Peyer's patch (tissue), 4 donors: ENCODE measurements at regions not wholly inside any gene's neighbourhood (a gene's known extent, or its start where the extent isn't known, plus 50 kb on each side); places are given as distances from the start of the nearest gene placed in this dataset.

Experiments used
- DNase-seq, 3 donors: peaks; one replicate each; pipeline ENCODE4 v3.0.0-alpha.2; 2017 to 2019
- H3K27ac ChIP-seq, 4 donors: fragments of 200-600 bp; sonication (generic); one replicate each; pipeline ENCODE4 v1.5.1; 2016 to 2019
- H3K27me3 ChIP-seq, 2 donors: fragments of 200-600 bp; sonication (generic); one replicate each; pipeline ENCODE4 v1.5.1; 2019
- H3K36me3 ChIP-seq, 3 donors: fragments of 200-600 bp; sonication (generic); one replicate each; pipeline ENCODE4 v1.5.1; 2016 to 2019
- H3K4me1 ChIP-seq, 4 donors: fragments of 200-600 bp; sonication (generic); one replicate each; pipeline ENCODE4 v1.5.1; 2016 to 2019
- H3K4me3 ChIP-seq, 4 donors: fragments of 200-600 bp; sonication (generic); 1 replicate in 3 of 4; 2 replicates in 1 of 4; pipeline ENCODE4 v1.5.1; 2016 to 2019; ENCODE audit warnings: mild to moderate bottlenecking in 1 of 4
- H3K9me3 ChIP-seq, 4 donors: fragments of 200-600 bp; sonication (generic); one replicate each; pipeline ENCODE4 v1.5.1; 2016 to 2019; ENCODE audit warnings: mild to moderate bottlenecking in 1 of 4
- POLR2A ChIP-seq, 2 donors: fragments of 450-650 bp; IDR thresholded peaks; one replicate each; pipeline ENCODE4 v1.5.1; 2017; ENCODE audit warnings: antibody characterized with exemption in 2 of 2, mild to moderate bottlenecking in 2 of 2, moderate library complexity in 2 of 2
- TF ChIP-seq, protein P1 (sequence below), 6 experiments: fragments of 450-650 bp in 4 of 6; fragments of 200-600 bp in 2 of 6; sonication (generic) in 1 of 6; IDR thresholded peaks; one replicate each; pipeline ENCODE4 v1.5.1; 2017 to 2019; ENCODE audit warnings: antibody characterized with exemption in 6 of 6, mild to moderate bottlenecking in 3 of 6, moderate library complexity in 1 of 6

DNA sequence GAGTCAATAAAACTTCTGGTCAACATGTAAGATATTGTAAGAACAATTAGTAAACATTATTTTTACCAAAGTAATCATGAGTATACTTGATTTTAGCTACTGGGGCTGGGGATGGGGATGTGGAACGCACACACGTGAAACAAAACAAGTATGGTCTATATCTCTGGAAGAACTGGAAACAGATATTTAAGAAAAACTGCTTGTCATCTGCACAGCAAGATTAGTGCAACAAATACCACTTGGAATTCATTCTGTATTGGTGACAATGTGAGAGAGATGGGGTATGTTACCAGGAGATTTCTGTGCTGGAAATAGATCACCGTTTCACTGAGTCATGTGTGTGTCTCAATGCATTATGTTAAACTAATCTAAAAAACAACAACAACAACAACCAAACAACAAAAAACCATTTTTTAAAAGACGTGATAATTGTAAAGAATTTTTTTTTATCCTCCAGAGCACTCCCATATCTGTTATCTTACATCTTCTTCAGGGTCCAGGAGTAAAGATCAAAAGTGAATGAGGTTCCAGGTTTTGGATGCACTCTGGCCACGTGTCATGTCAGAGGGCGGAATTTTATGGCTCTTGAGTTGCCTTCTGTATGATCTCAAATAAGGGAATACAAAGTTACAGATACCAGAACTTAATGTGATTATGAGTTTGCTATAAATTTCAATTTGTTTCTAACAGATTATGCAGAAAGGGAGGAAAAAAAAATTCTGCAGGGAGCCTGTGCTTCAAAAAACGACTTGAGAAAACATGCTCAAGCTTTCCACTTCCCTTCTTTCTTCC is 153.0 kb downstream of the BBOX1 start:
- no peaks in the 10 kb centered on the region for H3K9me3 ChIP-seq
- H3K4me1 ChIP-seq = no peaks in the 10 kb centered on the region
- TF ChIP-seq, protein P1, sequence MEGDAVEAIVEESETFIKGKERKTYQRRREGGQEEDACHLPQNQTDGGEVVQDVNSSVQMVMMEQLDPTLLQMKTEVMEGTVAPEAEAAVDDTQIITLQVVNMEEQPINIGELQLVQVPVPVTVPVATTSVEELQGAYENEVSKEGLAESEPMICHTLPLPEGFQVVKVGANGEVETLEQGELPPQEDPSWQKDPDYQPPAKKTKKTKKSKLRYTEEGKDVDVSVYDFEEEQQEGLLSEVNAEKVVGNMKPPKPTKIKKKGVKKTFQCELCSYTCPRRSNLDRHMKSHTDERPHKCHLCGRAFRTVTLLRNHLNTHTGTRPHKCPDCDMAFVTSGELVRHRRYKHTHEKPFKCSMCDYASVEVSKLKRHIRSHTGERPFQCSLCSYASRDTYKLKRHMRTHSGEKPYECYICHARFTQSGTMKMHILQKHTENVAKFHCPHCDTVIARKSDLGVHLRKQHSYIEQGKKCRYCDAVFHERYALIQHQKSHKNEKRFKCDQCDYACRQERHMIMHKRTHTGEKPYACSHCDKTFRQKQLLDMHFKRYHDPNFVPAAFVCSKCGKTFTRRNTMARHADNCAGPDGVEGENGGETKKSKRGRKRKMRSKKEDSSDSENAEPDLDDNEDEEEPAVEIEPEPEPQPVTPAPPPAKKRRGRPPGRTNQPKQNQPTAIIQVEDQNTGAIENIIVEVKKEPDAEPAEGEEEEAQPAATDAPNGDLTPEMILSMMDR (IDR thresholded peaks at IDR 0.05) = no peak
- TF ChIP-seq POLR2A (IDR thresholded peaks at IDR 0.05) = no peak
- H3K27ac ChIP-seq = no peak overlapping the region
- H3K4me3 ChIP-seq = no peak overlapping the region
- no peaks in the 10 kb centered on the region for H3K27me3 ChIP-seq
- no peaks in the 10 kb centered on the region for H3K36me3 ChIP-seq
- DNase-seq = peak in 1 of 3 donors; percentile 56

DNA sequence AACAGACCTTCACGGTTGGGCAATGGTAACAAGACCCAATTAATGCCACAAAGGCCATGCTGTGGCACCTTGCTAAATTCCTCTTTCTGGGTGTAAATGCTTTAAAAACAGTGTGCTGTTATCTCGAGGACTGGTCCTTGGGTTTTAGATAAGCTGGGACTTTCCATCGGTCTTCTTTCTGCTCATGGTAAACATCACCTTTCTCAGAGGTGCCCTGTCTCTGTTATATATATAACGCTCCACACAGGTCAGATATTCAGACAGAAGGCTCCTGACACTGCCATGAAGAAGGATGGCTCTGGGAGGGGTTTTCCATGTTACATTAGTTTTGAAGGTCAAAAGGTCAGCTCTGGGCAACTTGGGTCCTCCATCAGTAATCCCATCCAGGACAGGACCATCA is 151.6 kb downstream of the BBOX1 start:
- no peak overlapping the region for H3K4me3 ChIP-seq
- no peaks in the 10 kb centered on the region for H3K27me3 ChIP-seq
- H3K36me3 ChIP-seq = no peaks in the 10 kb centered on the region
- no peak for DNase-seq
- H3K9me3 ChIP-seq = no peaks in the 10 kb centered on the region
- no peak overlapping the region for H3K27ac ChIP-seq
- peaks cover 0 to 4% (median 0%) of the 10 kb centered on the region in 4 donors for H3K4me1 ChIP-seq
- TF ChIP-seq, protein P1 (IDR thresholded peaks at IDR 0.05) = no peak
- TF ChIP-seq POLR2A (IDR thresholded peaks at IDR 0.05) = no peak

DNA sequence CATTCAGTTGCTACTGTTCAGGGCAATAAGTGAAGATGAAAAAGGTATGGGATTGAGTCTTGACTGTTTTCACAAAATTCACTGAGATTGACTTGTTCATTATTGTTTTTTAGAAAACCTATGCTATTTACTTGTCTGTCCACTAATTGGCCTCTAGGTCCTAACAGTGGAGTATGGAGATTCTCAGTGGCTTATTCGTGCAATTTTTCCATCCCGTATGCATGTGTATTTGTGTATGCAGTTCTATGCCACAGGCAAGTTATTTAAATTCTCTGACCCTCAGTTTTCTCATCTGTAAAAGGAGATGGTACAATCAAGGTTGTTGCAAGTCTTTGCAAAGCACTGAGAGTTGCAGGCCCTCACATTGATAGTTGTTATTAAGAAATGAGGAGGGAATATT is 151.0 kb downstream of the BBOX1 start:
- H3K4me1 ChIP-seq = peaks cover 0 to 9% (median 0%) of the 10 kb centered on the region in 4 donors
- no peak for DNase-seq
- no peaks in the 10 kb centered on the region for H3K27me3 ChIP-seq
- no peaks in the 10 kb centered on the region for H3K36me3 ChIP-seq
- H3K9me3 ChIP-seq = no peaks in the 10 kb centered on the region
- H3K27ac ChIP-seq = no peak overlapping the region
- TF ChIP-seq, protein P1 (IDR thresholded peaks at IDR 0.05) = no peak
- TF ChIP-seq POLR2A (IDR thresholded peaks at IDR 0.05) = no peak
- H3K4me3 ChIP-seq = no peak overlapping the region

DNA sequence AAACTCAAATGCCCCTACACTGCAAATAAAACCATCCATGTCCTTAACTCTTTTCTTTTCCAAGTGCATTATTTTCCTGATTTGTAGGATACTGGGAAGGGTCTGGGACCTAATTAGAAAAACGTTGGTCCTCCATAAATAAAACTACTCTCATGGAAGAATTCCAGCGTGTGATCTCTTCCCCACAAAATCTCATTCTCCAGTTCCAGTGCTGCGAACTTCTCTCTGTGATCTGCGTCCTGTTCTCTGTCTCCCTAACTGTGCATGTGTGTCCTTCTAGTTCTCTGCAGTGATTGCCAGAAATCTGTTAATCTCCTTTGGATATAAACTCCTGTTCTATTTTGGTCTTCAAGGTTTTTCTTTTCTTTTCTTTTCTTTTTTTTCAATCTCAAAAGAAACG is 148.1 kb downstream of the BBOX1 start:
- Histone ChIP-seq H3K9me3 (no peaks in the 10 kb centered on the region), H3K27me3 (no peaks in the 10 kb centered on the region), H3K36me3 (no peaks in the 10 kb centered on the region), H3K27ac (peak overlapping the region in 1 of 4 donors; percentile 58), H3K4me3 (no peak overlapping the region), H3K4me1 (peaks cover 0 to 10% (median 0%) of the 10 kb centered on the region in 4 donors)
- TF ChIP-seq, protein P1 (IDR thresholded peaks at IDR 0.05) = no peak
- TF ChIP-seq POLR2A (IDR thresholded peaks at IDR 0.05) = no peak
- DNase-seq = no peak

DNA sequence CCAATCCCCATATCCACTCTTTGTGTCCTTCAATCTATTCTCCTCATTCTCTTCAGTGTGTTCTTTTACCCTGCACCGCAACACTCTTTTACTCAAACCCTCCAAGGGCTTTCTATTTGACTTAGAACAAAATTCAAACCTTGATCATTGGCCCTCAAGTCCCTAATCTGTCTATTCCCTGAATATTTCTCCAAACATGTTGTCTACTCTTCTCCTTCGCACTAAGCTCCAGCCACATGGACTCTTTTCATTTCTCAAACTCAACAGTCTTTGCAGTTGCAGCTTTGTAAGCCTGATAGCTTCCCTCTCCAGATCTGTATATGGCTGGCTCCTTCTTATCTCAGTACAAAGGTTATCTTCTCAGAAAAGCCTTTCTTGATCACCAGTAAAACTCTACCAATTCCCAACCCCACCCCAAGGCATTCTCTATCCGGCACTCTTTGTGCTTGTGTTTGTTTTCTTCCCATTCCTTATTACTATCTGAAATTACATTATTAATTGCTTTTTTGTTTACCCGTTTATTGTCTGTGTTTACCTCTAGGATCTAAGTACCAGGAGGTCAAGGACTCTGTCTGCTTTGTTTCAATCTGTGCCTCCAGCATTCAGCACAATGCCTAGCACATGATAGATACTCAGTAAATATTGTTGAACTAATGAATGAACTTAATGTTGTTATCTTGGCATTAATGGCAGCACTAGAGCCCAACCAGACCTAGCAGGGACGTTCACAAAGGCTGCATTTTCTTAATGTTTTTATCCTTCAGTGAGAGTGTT is 147.4 kb downstream of the BBOX1 start:
- Histone ChIP-seq H3K27ac (peak overlapping the region in 2 of 4 donors; percentile 53 to 69), H3K4me1 (peaks cover 0 to 10% (median 0%) of the 10 kb centered on the region in 4 donors), H3K27me3 (no peaks in the 10 kb centered on the region), H3K4me3 (no peak overlapping the region), H3K9me3 (no peaks in the 10 kb centered on the region), H3K36me3 (no peaks in the 10 kb centered on the region)
- no peak for TF ChIP-seq POLR2A (IDR thresholded peaks at IDR 0.05)
- TF ChIP-seq, protein P1 (IDR thresholded peaks at IDR 0.05) = no peak
- no peak for DNase-seq
